Middle frontal gyrus (tissue), 1 donor: ENCODE measurements at regions not wholly inside any gene's neighbourhood (a gene's known extent, or its start where the extent isn't known, plus 50 kb on each side); places are given as distances from the start of the nearest gene placed in this dataset.

Source experiments
- DNase-seq: peaks from one replicate; pipeline ENCODE4 v3.0.0-alpha.2; 2015; ENCODE audit warnings: low spot score; ENCODE audit errors: extremely low spot score

- DNase-seq = no peak
Observed at GRCh38 chr10:28853195-28853594, 175.9 kb downstream of the BAMBI start.

- DNase-seq = no peak
Observed at GRCh38 chr10:28857164-28857563, 179.8 kb downstream of the BAMBI start.

- no peak for DNase-seq
Observed at GRCh38 chr10:28858646-28859045, 181.3 kb downstream of the BAMBI start.

GRCh38 chr10:28859791-28860190 lies 182.5 kb downstream of the BAMBI start:
- DNase-seq = no peak

GRCh38 chr10:28862219-28862618 lies 184.9 kb downstream of the BAMBI start:
- no peak for DNase-seq

GRCh38 chr10:28869606-28870201 lies 192.4 kb downstream of the BAMBI start:
- DNase-seq = no peak

GRCh38 chr10:28871665-28872064 lies 194.3 kb downstream of the BAMBI start:
- no peak for DNase-seq

- no peak for DNase-seq
Observed at GRCh38 chr10:28872587-28873165, 195.4 kb downstream of the BAMBI start.

- no peak for DNase-seq
Observed at GRCh38 chr10:28873540-28873939, 196.2 kb downstream of the BAMBI start.

- DNase-seq = no peak
Observed at GRCh38 chr10:28874210-28874609, 196.9 kb downstream of the BAMBI start.

GRCh38 chr10:28875549-28876081 lies 198.3 kb downstream of the BAMBI start:
- DNase-seq = no peak

- no peak for DNase-seq
Observed at GRCh38 chr10:28878236-28878970, 201.1 kb downstream of the BAMBI start.

- DNase-seq = no peak
Observed at GRCh38 chr10:28879246-28879645, 201.9 kb downstream of the BAMBI start.

- DNase-seq = no peak
Observed at GRCh38 chr10:28879875-28880682, 202.8 kb downstream of the BAMBI start.

- DNase-seq = no peak
Observed at GRCh38 chr10:28880683-28880950, 203.3 kb downstream of the BAMBI start.

GRCh38 chr10:28881171-28881882 lies 204.0 kb downstream of the BAMBI start:
- DNase-seq = no peak

- DNase-seq = no peak
Observed at GRCh38 chr10:28883741-28884423, 206.6 kb downstream of the BAMBI start.

GRCh38 chr10:28890121-28890950 lies 213.0 kb downstream of the BAMBI start:
- DNase-seq = no peak

GRCh38 chr10:28891058-28891713 lies 213.9 kb downstream of the BAMBI start:
- no peak for DNase-seq
